IMR-90 (cell line): ENCODE measurements at regions not wholly inside any gene's neighbourhood (a gene's known extent, or its start where the extent isn't known, plus 50 kb on each side); places are given as distances from the start of the nearest gene placed in this dataset.
A peak's percentile ranks its signal among the peaks of the same experiment; 100 is the strongest.

Source experiments
- ATAC-seq: fragments of 200-7000 bp; cut with Tn5 transposase; 2 replicates; pipeline ENCODE4 v1.9.1; 2020; ENCODE audit warnings: low read depth, mild to moderate bottlenecking, moderate library complexity
- BruUV-seq: library from RNA; stranded (reverse); fragments of 400-500 nt; replicated peaks from 2 replicates; lab custom pipeline; 2021; lab: Mats Ljungman, UMichigan
- CTCF ChIA-PET: fragments of 300-600 bp; formaldehyde crosslinking; extraction: SDS; loops from one replicate; lab custom pipeline; 2021; ENCODE audit warnings: antibody characterized with exemption; lab: Yijun Ruan, JAX
- POLR2A ChIA-PET: fragments of 300-600 bp; sonication (Branson Sonifier 250); formaldehyde crosslinking; loops from one replicate; lab custom pipeline; 2022; ENCODE audit warnings: antibody characterized with exemption; ENCODE audit not compliant: unreplicated experiment; lab: Charles Lee
- DNase-seq: peaks from one replicate; pipeline ENCODE4 v3.0.0; 2013
- H2AFZ ChIP-seq: replicated peaks from 2 replicates; pipeline ENCODE3; 2013; ENCODE audit warnings: low read length, mild to moderate bottlenecking; ENCODE audit not compliant: poor library complexity
- H2AK5ac ChIP-seq: 2 replicates; pipeline ENCODE4 v1.6.1; 2013; ENCODE audit warnings: low read depth, low read length, inconsistent platforms
- H2AK9ac ChIP-seq: replicated peaks from 2 replicates; pipeline ENCODE3; 2013; ENCODE audit warnings: mild to moderate bottlenecking, low read depth, low read length, moderate library complexity; ENCODE audit not compliant: poor library complexity
- H2BK120ac ChIP-seq: 2 replicates; pipeline ENCODE4 v1.6.1; 2013; ENCODE audit warnings: low read depth, low read length, inconsistent platforms
- H2BK15ac ChIP-seq: 3 replicates; pipeline ENCODE4 v1.6.1; 2013; ENCODE audit warnings: low read depth, low read length, inconsistent platforms
- H2BK20ac ChIP-seq: 2 replicates; pipeline ENCODE4 v1.6.1; 2013; ENCODE audit warnings: low read depth, mild to moderate bottlenecking, inconsistent platforms, low read length, moderate library complexity
- H2BK5ac ChIP-seq: 2 replicates; pipeline ENCODE4 v1.6.1; 2013; ENCODE audit warnings: mild to moderate bottlenecking, low read depth, low read length, inconsistent platforms; ENCODE audit not compliant: poor library complexity, severe bottlenecking
- H3K14ac ChIP-seq: replicated peaks from 2 replicates; pipeline ENCODE4 v1.6.1; 2013; ENCODE audit warnings: low read depth, low read length, inconsistent platforms
- H3K18ac ChIP-seq: 2 replicates; pipeline ENCODE4 v1.6.1; 2013; ENCODE audit warnings: low read depth, low read length, control low read depth
- H3K23ac ChIP-seq: 2 replicates; pipeline ENCODE4 v1.6.1; 2013; ENCODE audit warnings: low read depth, low read length, inconsistent platforms
- H3K27ac ChIP-seq: 2 replicates; pipeline ENCODE4 v1.5.1; 2013; ENCODE audit warnings: mild to moderate bottlenecking, control low read depth, low read length; ENCODE audit not compliant: insufficient read depth
- H3K27me3 ChIP-seq: 2 replicates; pipeline ENCODE4 v1.6.1; 2013; ENCODE audit warnings: low read length; ENCODE audit not compliant: control insufficient read depth, insufficient read depth
- H3K36me3 ChIP-seq: 2 replicates; pipeline ENCODE4 v1.6.1; 2013; ENCODE audit warnings: low read length, mixed read lengths; ENCODE audit not compliant: control insufficient read depth, insufficient read depth
- H3K4ac ChIP-seq: 2 replicates; pipeline ENCODE4 v1.6.1; 2013; ENCODE audit warnings: low read depth, low read length, inconsistent platforms
- H3K4me1 ChIP-seq: 2 replicates; pipeline ENCODE4 v1.6.1; 2013; ENCODE audit warnings: low read length, mixed read lengths; ENCODE audit not compliant: control insufficient read depth, insufficient read depth
- H3K4me2 ChIP-seq: 2 replicates; pipeline ENCODE4 v1.6.1; 2013; ENCODE audit warnings: low read depth, mild to moderate bottlenecking, control low read depth, low read length, moderate library complexity
- H3K4me3 ChIP-seq: 2 replicates; pipeline ENCODE4 v1.5.1; 2013; ENCODE audit warnings: low read depth, mild to moderate bottlenecking, control low read depth, low read length, moderate library complexity; ENCODE audit not compliant: insufficient read depth
- H3K56ac ChIP-seq: 2 replicates; pipeline ENCODE4 v1.6.1; 2013; ENCODE audit warnings: low read length, inconsistent platforms; ENCODE audit not compliant: insufficient read depth; ENCODE audit errors: extremely low read depth
- H3K79me1 ChIP-seq, 2 experiments: 2 replicates each; pipeline ENCODE4 v1.6.1; 2013; ENCODE audit warnings: low read length in 2 of 2, inconsistent platforms in 1 of 2, low read depth in 1 of 2
- H3K9ac ChIP-seq: 2 replicates; pipeline ENCODE4 v1.6.1; 2013; ENCODE audit warnings: low read depth, low read length, control low read depth
- H3K9me1 ChIP-seq: 2 replicates; pipeline ENCODE4 v1.6.1; 2013; ENCODE audit warnings: low read length, inconsistent platforms; ENCODE audit not compliant: insufficient read depth
- H3K9me3 ChIP-seq: 2 replicates; pipeline ENCODE4 v1.6.1; 2013; ENCODE audit warnings: low read length; ENCODE audit not compliant: control insufficient read depth, insufficient read depth
- H4K20me1 ChIP-seq: 2 replicates; pipeline ENCODE4 v1.6.1; 2013; ENCODE audit warnings: low read length, inconsistent platforms; ENCODE audit not compliant: insufficient read depth
- H4K5ac ChIP-seq: 2 replicates; pipeline ENCODE4 v1.6.1; 2013; ENCODE audit warnings: mild to moderate bottlenecking, low read depth, low read length, control low read depth
- H4K8ac ChIP-seq, 2 experiments: 2 replicates each; pipeline ENCODE4 v1.6.1; 2013; ENCODE audit warnings: low read depth in 2 of 2, low read length in 2 of 2, control low read depth in 1 of 2, inconsistent platforms in 1 of 2
- H4K91ac ChIP-seq: 2 replicates; pipeline ENCODE4 v1.6.1; 2013; ENCODE audit warnings: low read depth, low read length, inconsistent platforms; ENCODE audit not compliant: insufficient read depth
- CEBPB ChIP-seq: IDR thresholded peaks from 2 replicates; pipeline ENCODE4 v1.6.1; 2012; ENCODE audit warnings: low read depth, low read length, improper control_type of control experiment
- NFE2L2 ChIP-seq: fragments of 150-350 bp; IDR thresholded peaks from 2 replicates; pipeline ENCODE4 v1.6.1; 2016; ENCODE audit warnings: low read depth, mild to moderate bottlenecking, low read length
- POLR2A ChIP-seq: IDR thresholded peaks from 2 replicates; pipeline ENCODE4 v1.6.1; 2012; ENCODE audit warnings: mild to moderate bottlenecking, low read depth, low read length
- USF2 ChIP-seq: fragments of 150-350 bp; IDR thresholded peaks from 2 replicates; pipeline ENCODE4 v1.6.1; 2017; ENCODE audit warnings: mild to moderate bottlenecking, antibody characterized with exemption, low read length, low read depth
- WGBS, 2 experiments: methylation state at CpG; one replicate each; pipeline versions ENCODE4 v1.1.5 to v1.1.7; 2013; ENCODE audit warnings: missing lambda C conversion rate in 2 of 2; ENCODE audit not compliant: insufficient read length in 1 of 2; ENCODE audit errors: extremely low coverage in 2 of 2; 5-methylcytosine and 5-hydroxymethylcytosine counted together
- dilution Hi-C: fragments of 300-500 bp; cut with HindIII; formaldehyde crosslinking; loops from one replicate; pipeline ENCODE4 v1.14.3; 2018; ENCODE audit warnings: low sequenced_read_pairs; ENCODE audit not compliant: unreplicated experiment
- in situ Hi-C: fragments of 300-500 bp; cut with MboI; formaldehyde crosslinking; loops from 3 replicates; pipeline ENCODE4 v1.14.3; 2019; ENCODE audit warnings: low sequenced_read_pairs, inconsistent platforms, mixed read lengths
- intact Hi-C: fragments of 100-400 bp; cut with micrococcal nuclease; formaldehyde crosslinking; loops from 2 replicates; pipeline ENCODE4 v1.10.0; 2022

DNA sequence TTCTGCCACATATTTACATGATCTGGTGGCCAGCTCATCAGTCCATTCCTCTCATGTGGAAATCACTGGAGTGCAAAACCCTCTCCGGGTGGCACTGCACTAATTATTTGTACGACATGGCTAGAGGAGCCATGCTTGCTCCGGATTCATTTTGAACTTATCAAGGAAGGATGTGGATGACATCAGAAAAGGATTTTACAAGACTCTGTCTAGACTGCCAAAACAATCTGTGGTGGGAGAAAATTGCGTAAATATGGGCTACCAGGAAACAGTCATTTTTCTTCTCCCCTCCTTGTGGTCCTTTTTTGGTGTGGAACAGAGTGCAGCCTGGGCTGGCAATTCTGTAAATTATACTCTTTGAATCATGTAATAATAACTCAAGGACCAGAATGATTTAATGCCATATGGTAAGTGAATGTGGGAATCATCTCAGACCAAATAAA, 123.4 kb upstream of the IFNE start:
- Histone ChIP-seq H3K36me3 (no peaks in the 10 kb centered on the region), H2BK15ac (peak overlapping the region; percentile 76; the same call in 1 of the 3 replicates), H4K20me1 (no peaks in the 10 kb centered on the region), H2AK5ac (no peak overlapping the region), H3K4me1 (peaks cover 8% of the 10 kb centered on the region), H4K5ac (peak overlapping the region; percentile 62; the same call in 1 of the 2 replicates), H3K27ac (peak overlapping the region; percentile 67), H3K4me2 (peak overlapping the region; percentile 81), H3K9ac (peak overlapping the region; percentile 56; the same call in 1 of the 2 replicates), H2AK9ac (peak overlapping the region; percentile 66), H3K9me1 (0 out of 2 replicates have a peak, but pooled peaks cover 7% of the 10 kb centered on the region), H4K91ac (peak overlapping the region; percentile 47), H3K27me3 (no peaks in the 10 kb centered on the region), H3K56ac (peak overlapping the region; percentile 81), H3K4ac (peak overlapping the region; percentile 73), H3K4me3 (peak overlapping the region; percentile 22; the same call in 1 of the 2 replicates), H2BK5ac (peak overlapping the region; percentile 50), H2BK20ac (peak overlapping the region; percentile 47; the same call in 1 of the 2 replicates), H3K14ac (peak overlapping the region; percentile 10), H3K9me3 (no peaks in the 10 kb centered on the region), H2AFZ (peak overlapping the region; percentile 52), H4K8ac (peak overlapping the region; percentile 68 to 89; a peak in 3 of 4 replicates), H3K23ac (peak overlapping the region; percentile 69; the same call in 1 of the 2 replicates), H2BK120ac (peak overlapping the region; percentile 91), H3K18ac (peak overlapping the region; percentile 49; the same call in 1 of the 2 replicates), H3K79me1 (no peaks in the 10 kb centered on the region)
- BruUV-seq: no TSS peak
- in situ Hi-C loops: no loop called here
- ATAC-seq (peak; percentile 83), DNase-seq (peak; percentile 88)
- CTCF ChIA-PET: interaction anchor here (0.6 to 1.0 kb wide), 3 partner anchors 12 to 183 kb away, joined by 3 read pairs; no protein-coding TSS in a partner anchor
- TF ChIP-seq NFE2L2: 0 out of 2 replicates have a peak, but pooled peaks have one; percentile 2
- 0 out of 2 replicates have a peak, but pooled peaks have one; percentile 26 for TF ChIP-seq POLR2A
- peak; percentile 92 for TF ChIP-seq CEBPB
- TF ChIP-seq USF2: no peak
- intact Hi-C loops: no loop called here
- WGBS, 2 experiments: no CpG with 5 or more reads among the region's 4 CpGs
- POLR2A ChIA-PET: no interaction called here
- dilution Hi-C loops: no loop called here
